SK-N-SH treated with all-trans-retinoic acid at 6 μM for 48 hours (cell line): ENCODE measurements at regions not wholly inside any gene's neighbourhood (a gene's known extent, or its start where the extent isn't known, plus 50 kb on each side); places are given as distances from the start of the nearest gene placed in this dataset.

Source experiments
- ATAC-seq: fragments of 200-7000 bp; cut with Tn5 transposase; 3 replicates; pipeline ENCODE4 v1.9.1; 2020; ENCODE audit warnings: mild to moderate bottlenecking, moderate library complexity
- ARNTL ChIP-seq: fragments of 450-650 bp; formaldehyde crosslinking; IDR thresholded peaks from 2 replicates; pipeline ENCODE4 v1.5.0; 2020; ENCODE audit warnings: low read depth, mild to moderate bottlenecking, moderate library complexity, borderline replicate concordance
- BACH2 ChIP-seq: fragments of 250-450 bp; sonication (Bioruptor Pico); IDR thresholded peaks from 2 replicates; pipeline ENCODE4 v1.9.0; 2021; ENCODE audit warnings: mild to moderate bottlenecking, borderline replicate concordance
- CSDC2 ChIP-seq: fragments of 250-450 bp; sonication (Bioruptor Pico); IDR thresholded peaks from 2 replicates; pipeline ENCODE4 v1.5.0; 2020; ENCODE audit warnings: mild to moderate bottlenecking, moderate library complexity
- ESRRG ChIP-seq: fragments of 250-450 bp; sonication (Bioruptor Pico); IDR thresholded peaks from 2 replicates; pipeline ENCODE4 v1.6.1; 2021; ENCODE audit warnings: mild to moderate bottlenecking
- GLIS3 ChIP-seq: fragments of 250-450 bp; sonication (Bioruptor Pico); IDR thresholded peaks from 2 replicates; pipeline ENCODE4 v1.5.0; 2020; ENCODE audit warnings: mild to moderate bottlenecking, moderate library complexity
- ISL1 ChIP-seq: fragments of 250-450 bp; sonication (Bioruptor Pico); IDR thresholded peaks from 2 replicates; pipeline ENCODE4 v2.1.2; 2022; ENCODE audit warnings: mild to moderate bottlenecking, moderate library complexity
- OSR1 ChIP-seq: fragments of 250-450 bp; sonication (Bioruptor Pico); IDR thresholded peaks from 2 replicates; pipeline ENCODE4 v1.8.0; 2022; ENCODE audit warnings: moderate library complexity, mild to moderate bottlenecking, inconsistent platforms
- PPARA ChIP-seq: fragments of 250-450 bp; sonication (Bioruptor Pico); IDR thresholded peaks from 2 replicates; pipeline ENCODE4 v1.5.0; 2020; ENCODE audit warnings: mild to moderate bottlenecking, borderline replicate concordance
- RARB ChIP-seq: fragments of 250-450 bp; sonication (Bioruptor Pico); IDR thresholded peaks from 2 replicates; pipeline ENCODE4 v1.8.0; 2021; ENCODE audit warnings: mild to moderate bottlenecking, moderate library complexity
- TCF4 ChIP-seq: fragments of 250-450 bp; sonication (Bioruptor Pico); IDR thresholded peaks from 2 replicates; pipeline ENCODE4 v1.8.0; 2021; ENCODE audit warnings: mild to moderate bottlenecking, moderate library complexity, borderline replicate concordance
- ZC3H10 ChIP-seq: fragments of 250-450 bp; sonication (Bioruptor Pico); IDR thresholded peaks from 2 replicates; pipeline ENCODE4 v1.5.1; 2021; ENCODE audit warnings: mild to moderate bottlenecking, moderate library complexity
- ZFP3 ChIP-seq: fragments of 250-450 bp; sonication (Bioruptor Pico); IDR thresholded peaks from 2 replicates; pipeline ENCODE4 v1.5.0; 2020; ENCODE audit warnings: mild to moderate bottlenecking, moderate library complexity
- ZFP30 ChIP-seq: fragments of 450-650 bp; formaldehyde crosslinking; IDR thresholded peaks from 2 replicates; pipeline ENCODE4 v1.5.0; 2022; ENCODE audit warnings: mild to moderate bottlenecking, moderate library complexity
- ZNF565 ChIP-seq: fragments of 450-650 bp; formaldehyde crosslinking; conservative IDR thresholded peaks from 2 replicates; pipeline ENCODE4 v1.5.0; 2020; ENCODE audit warnings: low read depth, mild to moderate bottlenecking, moderate library complexity
- TF ChIP-seq, protein P1 (sequence below): fragments of 250-450 bp; sonication (Bioruptor Pico); IDR thresholded peaks from 2 replicates; pipeline ENCODE4 v1.5.1; 2020; ENCODE audit warnings: low read depth, mild to moderate bottlenecking, moderate library complexity
- TF ChIP-seq, protein P2 (sequence below): fragments of 250-450 bp; sonication (Bioruptor Pico); IDR thresholded peaks from 2 replicates; pipeline ENCODE4 v1.8.0; 2020; ENCODE audit warnings: mild to moderate bottlenecking, moderate library complexity, borderline replicate concordance
- TF ChIP-seq, protein P3 (sequence below): fragments of 250-450 bp; sonication (Bioruptor Pico); IDR thresholded peaks from 2 replicates; pipeline ENCODE4 v1.5.0; 2020; ENCODE audit warnings: mild to moderate bottlenecking, moderate library complexity
- TF ChIP-seq, protein P4 (sequence below): fragments of 250-450 bp; sonication (Bioruptor Pico); IDR thresholded peaks from 2 replicates; pipeline ENCODE4 v1.8.0; 2021; ENCODE audit warnings: low read depth, mild to moderate bottlenecking, moderate library complexity, borderline replicate concordance
- TF ChIP-seq, protein P5 (sequence below): fragments of 250-450 bp; sonication (Bioruptor Pico); IDR thresholded peaks from 2 replicates; pipeline ENCODE4 v1.5.1; 2021; ENCODE audit warnings: mild to moderate bottlenecking, moderate library complexity

DNA sequence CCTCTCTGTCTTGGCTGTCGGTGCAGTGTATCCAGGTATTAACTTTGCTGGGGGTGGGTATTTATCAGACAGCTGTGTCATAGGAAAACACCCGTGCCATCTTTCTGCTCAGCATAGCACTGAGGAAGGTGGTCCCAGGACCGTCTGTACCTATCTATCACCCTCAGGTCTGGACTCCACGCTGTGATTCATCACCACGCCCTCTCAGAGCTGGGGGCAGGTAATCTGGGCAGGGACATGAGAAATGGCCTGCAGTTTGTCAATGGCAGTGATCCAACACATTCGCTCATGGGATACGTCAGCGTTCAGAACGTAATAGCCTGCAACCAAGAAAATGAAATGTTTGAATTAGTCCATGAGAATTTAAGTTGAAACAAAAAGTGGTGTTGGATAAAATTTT, 151.6 kb upstream of the MAP1B start:
- no peak for ATAC-seq
- TF ChIP-seq, protein P1, sequence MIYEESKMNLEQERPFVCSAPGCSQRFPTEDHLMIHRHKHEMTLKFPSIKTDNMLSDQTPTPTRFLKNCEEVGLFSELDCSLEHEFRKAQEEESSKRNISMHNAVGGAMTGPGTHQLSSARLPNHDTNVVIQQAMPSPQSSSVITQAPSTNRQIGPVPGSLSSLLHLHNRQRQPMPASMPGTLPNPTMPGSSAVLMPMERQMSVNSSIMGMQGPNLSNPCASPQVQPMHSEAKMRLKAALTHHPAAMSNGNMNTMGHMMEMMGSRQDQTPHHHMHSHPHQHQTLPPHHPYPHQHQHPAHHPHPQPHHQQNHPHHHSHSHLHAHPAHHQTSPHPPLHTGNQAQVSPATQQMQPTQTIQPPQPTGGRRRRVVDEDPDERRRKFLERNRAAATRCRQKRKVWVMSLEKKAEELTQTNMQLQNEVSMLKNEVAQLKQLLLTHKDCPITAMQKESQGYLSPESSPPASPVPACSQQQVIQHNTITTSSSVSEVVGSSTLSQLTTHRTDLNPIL (CRISPR knock-in tag), result no peak

DNA sequence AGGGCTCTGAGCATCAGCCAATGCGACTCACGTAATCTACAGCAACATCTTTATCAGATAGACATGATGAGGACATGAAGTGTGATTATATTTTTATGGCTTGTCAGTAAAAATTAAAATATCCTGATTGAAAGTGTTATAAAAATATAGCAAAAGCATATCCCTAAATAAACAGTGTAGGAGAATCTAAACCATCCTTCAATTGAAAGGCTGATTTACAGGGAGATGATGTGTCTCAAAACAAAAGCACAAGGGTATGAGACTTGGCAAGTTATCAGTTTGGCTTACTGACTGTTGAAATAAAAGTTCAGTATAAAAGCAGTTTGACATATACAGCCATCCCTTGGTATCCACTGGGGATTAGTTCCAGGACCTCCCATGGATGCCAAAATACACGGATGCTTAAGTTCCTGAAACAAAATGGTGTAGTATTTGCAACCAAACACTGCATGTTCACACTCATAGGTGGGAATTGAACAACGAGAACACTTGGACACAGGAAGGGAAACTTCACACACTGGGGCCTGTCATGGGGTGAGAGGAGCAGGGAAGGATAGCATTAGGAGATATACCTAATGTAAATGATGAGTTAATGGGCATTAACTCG, 149.9 kb upstream of the MAP1B start:
- TF ChIP-seq TCF4, result no peak
- TF ChIP-seq CSDC2 (CRISPR knock-in tag), result no peak
- TF ChIP-seq ZNF565 (CRISPR knock-in tag), result no peak
- no peak for TF ChIP-seq OSR1 (CRISPR knock-in tag)
- TF ChIP-seq, protein P1 (CRISPR knock-in tag), result no peak
- no peak for TF ChIP-seq RARB (CRISPR knock-in tag)
- no peak for TF ChIP-seq GLIS3 (CRISPR knock-in tag)
- no peak for TF ChIP-seq ARNTL
- TF ChIP-seq ZFP30, result no peak
- no peak for TF ChIP-seq ESRRG (CRISPR knock-in tag)
- no peak for TF ChIP-seq BACH2 (CRISPR knock-in tag)
- TF ChIP-seq, protein P2, sequence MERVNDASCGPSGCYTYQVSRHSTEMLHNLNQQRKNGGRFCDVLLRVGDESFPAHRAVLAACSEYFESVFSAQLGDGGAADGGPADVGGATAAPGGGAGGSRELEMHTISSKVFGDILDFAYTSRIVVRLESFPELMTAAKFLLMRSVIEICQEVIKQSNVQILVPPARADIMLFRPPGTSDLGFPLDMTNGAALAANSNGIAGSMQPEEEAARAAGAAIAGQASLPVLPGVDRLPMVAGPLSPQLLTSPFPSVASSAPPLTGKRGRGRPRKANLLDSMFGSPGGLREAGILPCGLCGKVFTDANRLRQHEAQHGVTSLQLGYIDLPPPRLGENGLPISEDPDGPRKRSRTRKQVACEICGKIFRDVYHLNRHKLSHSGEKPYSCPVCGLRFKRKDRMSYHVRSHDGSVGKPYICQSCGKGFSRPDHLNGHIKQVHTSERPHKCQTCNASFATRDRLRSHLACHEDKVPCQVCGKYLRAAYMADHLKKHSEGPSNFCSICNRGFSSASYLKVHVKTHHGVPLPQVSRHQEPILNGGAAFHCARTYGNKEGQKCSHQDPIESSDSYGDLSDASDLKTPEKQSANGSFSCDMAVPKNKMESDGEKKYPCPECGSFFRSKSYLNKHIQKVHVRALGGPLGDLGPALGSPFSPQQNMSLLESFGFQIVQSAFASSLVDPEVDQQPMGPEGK (CRISPR knock-in tag), result no peak
- TF ChIP-seq, protein P3, sequence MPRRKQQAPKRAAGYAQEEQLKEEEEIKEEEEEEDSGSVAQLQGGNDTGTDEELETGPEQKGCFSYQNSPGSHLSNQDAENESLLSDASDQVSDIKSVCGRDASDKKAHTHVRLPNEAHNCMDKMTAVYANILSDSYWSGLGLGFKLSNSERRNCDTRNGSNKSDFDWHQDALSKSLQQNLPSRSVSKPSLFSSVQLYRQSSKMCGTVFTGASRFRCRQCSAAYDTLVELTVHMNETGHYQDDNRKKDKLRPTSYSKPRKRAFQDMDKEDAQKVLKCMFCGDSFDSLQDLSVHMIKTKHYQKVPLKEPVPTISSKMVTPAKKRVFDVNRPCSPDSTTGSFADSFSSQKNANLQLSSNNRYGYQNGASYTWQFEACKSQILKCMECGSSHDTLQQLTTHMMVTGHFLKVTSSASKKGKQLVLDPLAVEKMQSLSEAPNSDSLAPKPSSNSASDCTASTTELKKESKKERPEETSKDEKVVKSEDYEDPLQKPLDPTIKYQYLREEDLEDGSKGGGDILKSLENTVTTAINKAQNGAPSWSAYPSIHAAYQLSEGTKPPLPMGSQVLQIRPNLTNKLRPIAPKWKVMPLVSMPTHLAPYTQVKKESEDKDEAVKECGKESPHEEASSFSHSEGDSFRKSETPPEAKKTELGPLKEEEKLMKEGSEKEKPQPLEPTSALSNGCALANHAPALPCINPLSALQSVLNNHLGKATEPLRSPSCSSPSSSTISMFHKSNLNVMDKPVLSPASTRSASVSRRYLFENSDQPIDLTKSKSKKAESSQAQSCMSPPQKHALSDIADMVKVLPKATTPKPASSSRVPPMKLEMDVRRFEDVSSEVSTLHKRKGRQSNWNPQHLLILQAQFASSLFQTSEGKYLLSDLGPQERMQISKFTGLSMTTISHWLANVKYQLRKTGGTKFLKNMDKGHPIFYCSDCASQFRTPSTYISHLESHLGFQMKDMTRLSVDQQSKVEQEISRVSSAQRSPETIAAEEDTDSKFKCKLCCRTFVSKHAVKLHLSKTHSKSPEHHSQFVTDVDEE (CRISPR knock-in tag), result no peak
- TF ChIP-seq, protein P4, sequence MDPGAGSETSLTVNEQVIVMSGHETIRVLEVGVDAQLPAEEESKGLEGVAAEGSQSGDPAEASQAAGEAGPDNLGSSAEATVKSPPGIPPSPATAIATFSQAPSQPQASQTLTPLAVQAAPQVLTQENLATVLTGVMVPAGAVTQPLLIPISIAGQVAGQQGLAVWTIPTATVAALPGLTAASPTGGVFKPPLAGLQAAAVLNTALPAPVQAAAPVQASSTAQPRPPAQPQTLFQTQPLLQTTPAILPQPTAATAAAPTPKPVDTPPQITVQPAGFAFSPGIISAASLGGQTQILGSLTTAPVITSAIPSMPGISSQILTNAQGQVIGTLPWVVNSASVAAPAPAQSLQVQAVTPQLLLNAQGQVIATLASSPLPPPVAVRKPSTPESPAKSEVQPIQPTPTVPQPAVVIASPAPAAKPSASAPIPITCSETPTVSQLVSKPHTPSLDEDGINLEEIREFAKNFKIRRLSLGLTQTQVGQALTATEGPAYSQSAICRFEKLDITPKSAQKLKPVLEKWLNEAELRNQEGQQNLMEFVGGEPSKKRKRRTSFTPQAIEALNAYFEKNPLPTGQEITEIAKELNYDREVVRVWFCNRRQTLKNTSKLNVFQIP, result no peak
- TF ChIP-seq ISL1, result no peak
- TF ChIP-seq PPARA (CRISPR knock-in tag), result no peak
- TF ChIP-seq ZC3H10 (CRISPR knock-in tag), result no peak
- no peak for ATAC-seq

DNA sequence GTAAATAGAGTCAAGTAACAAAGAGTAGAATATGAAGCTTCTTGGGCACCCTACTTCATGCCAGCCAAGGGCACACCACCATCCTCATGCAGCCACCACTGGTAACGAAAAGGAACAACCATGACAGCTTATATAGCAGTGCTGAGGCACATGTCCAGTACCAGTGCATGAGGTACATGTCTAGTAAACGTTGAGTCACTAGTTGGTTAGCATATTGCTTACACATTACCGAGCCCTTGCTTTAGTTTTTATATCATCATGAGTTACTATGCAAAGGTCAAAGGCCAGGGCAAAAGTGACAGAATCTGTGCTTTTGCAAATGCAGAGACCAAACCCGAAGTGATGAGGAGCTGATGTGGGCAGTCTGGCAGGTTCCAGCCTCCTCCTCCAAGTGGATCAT, 147.1 kb upstream of the MAP1B start:
- no peak for ATAC-seq
- TF ChIP-seq, protein P5, sequence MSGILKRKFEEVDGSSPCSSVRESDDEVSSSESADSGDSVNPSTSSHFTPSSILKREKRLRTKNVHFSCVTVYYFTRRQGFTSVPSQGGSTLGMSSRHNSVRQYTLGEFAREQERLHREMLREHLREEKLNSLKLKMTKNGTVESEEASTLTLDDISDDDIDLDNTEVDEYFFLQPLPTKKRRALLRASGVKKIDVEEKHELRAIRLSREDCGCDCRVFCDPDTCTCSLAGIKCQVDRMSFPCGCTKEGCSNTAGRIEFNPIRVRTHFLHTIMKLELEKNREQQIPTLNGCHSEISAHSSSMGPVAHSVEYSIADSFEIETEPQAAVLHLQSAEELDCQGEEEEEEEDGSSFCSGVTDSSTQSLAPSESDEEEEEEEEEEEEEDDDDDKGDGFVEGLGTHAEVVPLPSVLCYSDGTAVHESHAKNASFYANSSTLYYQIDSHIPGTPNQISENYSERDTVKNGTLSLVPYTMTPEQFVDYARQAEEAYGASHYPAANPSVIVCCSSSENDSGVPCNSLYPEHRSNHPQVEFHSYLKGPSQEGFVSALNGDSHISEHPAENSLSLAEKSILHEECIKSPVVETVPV (CRISPR knock-in tag), result no peak
- TF ChIP-seq ZFP3 (CRISPR knock-in tag), result no peak
- no peak for TF ChIP-seq CSDC2 (CRISPR knock-in tag)
- TF ChIP-seq, protein P3 (CRISPR knock-in tag), result no peak
